HFFc6 (cell line): ENCODE measurements at regions not wholly inside any gene's neighbourhood (a gene's known extent, or its start where the extent isn't known, plus 50 kb on each side); places are given as distances from the start of the nearest gene placed in this dataset.

Experiments
- DNase-seq: peaks from one replicate; pipeline ENCODE4 v3.0.0-alpha.2; 2018
- H3K27ac Mint-ChIP-seq: 2 replicates; pipeline ENCODE4 v1.8.0; 2020; ENCODE audit warnings: mild to moderate bottlenecking, mixed read lengths
- H3K27me3 Mint-ChIP-seq: 2 replicates; pipeline ENCODE4 v1.8.0; 2021; ENCODE audit warnings: mild to moderate bottlenecking, moderate library complexity, mixed read lengths; ENCODE audit not compliant: insufficient read depth
- H3K36me3 Mint-ChIP-seq: 2 replicates; pipeline ENCODE4 v1.8.0; 2021; ENCODE audit warnings: low read depth, mixed read lengths
- H3K4me1 Mint-ChIP-seq: 2 replicates; pipeline ENCODE4 v1.8.0; 2020; ENCODE audit warnings: low read depth, mixed read lengths
- H3K4me3 Mint-ChIP-seq: 2 replicates; pipeline ENCODE4 v1.8.0; 2020; ENCODE audit warnings: mild to moderate bottlenecking, moderate library complexity, mixed read lengths
- H3K9me3 Mint-ChIP-seq: 2 replicates; pipeline ENCODE4 v1.8.0; 2020; ENCODE audit warnings: mild to moderate bottlenecking, mixed read lengths
- CTCF ChIP-seq: fragments of 200-600 bp; sonication (generic); IDR thresholded peaks from 2 replicates; pipeline ENCODE4 v1.5.0; 2021; ENCODE audit warnings: antibody characterized with exemption, mild to moderate bottlenecking

DNA sequence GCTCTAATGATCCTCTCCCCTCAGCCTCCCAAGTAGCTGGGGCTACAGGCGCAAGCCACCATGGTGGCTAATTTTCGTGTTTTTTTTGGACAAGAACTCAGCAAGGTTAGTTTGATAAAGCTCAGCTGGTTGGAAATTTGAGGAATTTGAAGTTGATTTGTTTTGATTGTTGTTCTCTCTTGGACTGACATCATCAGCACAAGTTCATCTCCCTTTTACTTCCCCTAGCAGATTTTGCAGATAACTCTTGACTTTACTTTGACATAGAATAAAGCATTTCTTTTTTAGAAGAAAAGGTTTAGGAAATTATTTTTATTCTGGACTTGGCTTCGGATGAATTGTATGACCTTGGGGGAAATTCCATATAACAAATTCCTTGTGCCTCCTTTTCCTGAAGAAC, 74.9 kb upstream of the DLX2 start:
- no peak for TF ChIP-seq CTCF
- no peaks in the 10 kb centered on the region for H3K9me3 Mint-ChIP-seq
- H3K36me3 Mint-ChIP-seq, result no peaks in the 10 kb centered on the region
- peak overlapping the region; percentile 80; the same call in 1 of the 2 replicates for H3K27ac Mint-ChIP-seq
- DNase-seq, result no peak
- H3K27me3 Mint-ChIP-seq, result no peaks in the 10 kb centered on the region
- peaks cover 56% of the 10 kb centered on the region for H3K4me1 Mint-ChIP-seq
- H3K4me3 Mint-ChIP-seq, result no peak overlapping the region

GRCh38 chr2:172177996-172178395, 75.3 kb upstream of the DLX2 start:
- H3K27me3 Mint-ChIP-seq, result no peaks in the 10 kb centered on the region
- H3K4me1 Mint-ChIP-seq, result peaks cover 54% of the 10 kb centered on the region
- no peak for TF ChIP-seq CTCF
- no peaks in the 10 kb centered on the region for H3K36me3 Mint-ChIP-seq
- peak; percentile 71 for DNase-seq
- H3K4me3 Mint-ChIP-seq, result no peak overlapping the region; the same call in 1 of the 2 replicates
- peak overlapping the region; percentile 80 for H3K27ac Mint-ChIP-seq
- H3K9me3 Mint-ChIP-seq, result no peaks in the 10 kb centered on the region

GRCh38 chr2:172179045-172179701, 76.5 kb upstream of the DLX2 start:
- Mint-ChIP-seq H3K9me3 (no peaks in the 10 kb centered on the region), H3K27ac (peak overlapping the region; percentile 47; the same call in 1 of the 2 replicates), H3K27me3 (no peaks in the 10 kb centered on the region), H3K36me3 (no peaks in the 10 kb centered on the region), H3K4me3 (peak overlapping the region; percentile 38), H3K4me1 (peaks cover 47% of the 10 kb centered on the region)
- no peak for TF ChIP-seq CTCF
- DNase-seq, result peak; percentile 24

GRCh38 chr2:172181840-172182239, 79.1 kb upstream of the DLX2 start:
- no peaks in the 10 kb centered on the region for H3K27me3 Mint-ChIP-seq
- H3K36me3 Mint-ChIP-seq, result peaks cover 15% of the 10 kb centered on the region
- no peak for DNase-seq
- peaks cover 16% of the 10 kb centered on the region for H3K9me3 Mint-ChIP-seq
- H3K4me3 Mint-ChIP-seq, result no peak overlapping the region
- peaks cover 47% of the 10 kb centered on the region for H3K4me1 Mint-ChIP-seq
- no peak for TF ChIP-seq CTCF
- H3K27ac Mint-ChIP-seq, result no peak overlapping the region

DNA sequence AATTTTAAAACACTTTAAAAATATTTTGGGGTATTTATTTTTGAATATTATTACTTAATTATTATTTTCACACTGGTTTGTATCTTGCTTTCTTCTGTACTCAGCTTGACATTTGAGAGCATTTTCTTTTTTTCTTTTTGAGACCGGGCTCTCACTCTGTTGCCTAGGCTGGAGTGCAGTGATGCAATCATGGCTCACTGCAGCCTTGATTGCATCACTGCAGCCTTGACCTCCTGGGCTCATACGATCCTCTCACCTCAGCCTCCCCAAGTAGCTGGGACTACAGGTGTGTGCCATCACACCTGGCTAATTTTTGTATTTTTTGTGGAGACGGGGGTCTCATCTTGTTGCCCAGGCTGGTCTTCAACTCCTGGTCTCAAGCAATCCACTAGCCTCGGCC, 79.9 kb upstream of the DLX2 start:
- TF ChIP-seq CTCF, result no peak
- Mint-ChIP-seq H3K27me3 (no peaks in the 10 kb centered on the region), H3K27ac (no peak overlapping the region), H3K36me3 (peaks cover 15% of the 10 kb centered on the region), H3K4me1 (peaks cover 41% of the 10 kb centered on the region), H3K4me3 (no peak overlapping the region), H3K9me3 (peaks cover 16% of the 10 kb centered on the region)
- DNase-seq, result no peak
